ENCODE measurements at regions not wholly inside any gene's neighbourhood (a gene's known extent, or its start where the extent isn't known, plus 50 kb on each side); places are given as distances from the start of the nearest gene placed in this dataset.

- TF ChIP-seq FOXP2 (optimal IDR thresholded peaks at IDR 0.05; ENCODE audit: borderline replicate concordance, extremely low read depth, extremely low read length, insufficient read depth) = no peak
- TF ChIP-seq REST (IDR thresholded peaks at IDR 0.05; ENCODE audit: insufficient read depth in 1 of 2, low read depth in 2 of 2, low read length in 2 of 2) = no peak
- no peak for TF ChIP-seq TAF1 (IDR thresholded peaks at IDR 0.05; ENCODE audit: borderline replicate concordance, insufficient read depth, low read length)
- no peak for TF ChIP-seq POLR2AphosphoS5 (IDR thresholded peaks at IDR 0.05; ENCODE audit: low read depth, low read length)
- no peak for TF ChIP-seq SIN3A (IDR thresholded peaks at IDR 0.05; ENCODE audit: borderline replicate concordance, insufficient read depth, low read length)
Observed at GRCh38 chr18:55658598-55658997, 70.6 kb upstream of the TCF4 start.

DNA sequence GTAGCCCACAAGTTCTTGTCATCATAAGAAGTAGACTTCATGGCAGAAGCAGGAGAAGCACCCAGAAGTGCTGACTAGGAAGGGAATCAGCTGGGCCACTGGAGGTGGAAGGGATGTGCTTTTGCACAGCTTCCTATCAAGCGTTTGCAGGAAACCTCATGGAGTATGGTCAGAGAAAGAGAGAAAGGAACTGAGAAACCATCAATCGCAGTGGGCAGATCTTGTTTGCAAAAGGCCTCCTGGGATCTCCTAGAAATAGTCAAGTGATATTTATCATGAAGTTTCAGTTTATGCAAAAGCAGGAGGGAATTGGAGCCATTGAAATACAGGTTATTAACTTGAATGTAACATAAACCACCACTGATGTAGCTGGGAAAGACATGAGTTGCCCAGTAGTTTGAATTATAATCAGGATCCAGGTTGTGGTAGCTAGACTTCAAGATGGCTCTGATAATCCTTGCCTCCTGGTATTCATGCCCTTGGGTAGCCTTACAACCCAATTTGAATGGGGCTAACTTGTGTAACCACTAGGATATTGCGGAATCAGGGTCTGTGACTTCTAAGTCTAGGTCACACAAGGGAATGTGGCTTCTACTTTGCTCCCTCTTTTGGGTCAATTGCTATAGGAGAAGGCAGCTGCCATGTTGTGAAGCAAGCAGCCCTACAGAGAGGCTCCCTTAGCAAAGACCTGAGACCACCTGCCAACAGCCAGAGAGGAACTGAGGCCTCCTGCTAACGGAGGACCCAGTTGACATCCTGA lies 69.8 kb upstream of the TCF4 start:
- TF ChIP-seq TAF1 (IDR thresholded peaks at IDR 0.05; ENCODE audit: borderline replicate concordance, insufficient read depth, low read length) = no peak
- TF ChIP-seq REST (IDR thresholded peaks at IDR 0.05; ENCODE audit: insufficient read depth in 1 of 2, low read depth in 2 of 2, low read length in 2 of 2) = no peak
- TF ChIP-seq SIN3A (IDR thresholded peaks at IDR 0.05; ENCODE audit: borderline replicate concordance, insufficient read depth, low read length) = no peak

DNA sequence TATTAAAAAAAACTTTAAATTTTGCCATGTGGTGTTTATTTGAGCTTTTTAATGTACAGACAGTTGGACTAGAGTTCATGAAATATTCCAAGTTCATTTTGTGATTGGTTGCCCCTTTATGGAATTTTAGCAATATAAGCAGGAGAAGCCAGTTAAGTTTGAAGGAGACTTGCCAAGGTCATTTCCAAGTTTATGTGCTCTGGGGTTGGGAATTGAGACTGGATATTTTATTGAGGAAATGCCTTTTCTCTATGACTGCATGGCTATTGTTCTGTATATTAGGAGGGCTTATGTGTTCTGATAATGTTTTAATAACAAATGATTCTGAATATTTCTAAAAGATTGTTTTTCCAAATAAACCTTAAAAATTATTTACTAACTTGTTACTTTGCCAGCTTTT lies 67.0 kb upstream of the TCF4 start:
- no peak for TF ChIP-seq FOXP2 (optimal IDR thresholded peaks at IDR 0.05; ENCODE audit: borderline replicate concordance, extremely low read depth, extremely low read length, insufficient read depth)
- no peak for TF ChIP-seq TAF1 (IDR thresholded peaks at IDR 0.05; ENCODE audit: borderline replicate concordance, insufficient read depth, low read length)
- TF ChIP-seq POLR2AphosphoS5 (IDR thresholded peaks at IDR 0.05; ENCODE audit: low read depth, low read length) = no peak
- TF ChIP-seq REST (IDR thresholded peaks at IDR 0.05; ENCODE audit: insufficient read depth in 1 of 2, low read depth in 2 of 2, low read length in 2 of 2) = no peak
- TF ChIP-seq SIN3A (IDR thresholded peaks at IDR 0.05; ENCODE audit: borderline replicate concordance, insufficient read depth, low read length) = no peak

DNA sequence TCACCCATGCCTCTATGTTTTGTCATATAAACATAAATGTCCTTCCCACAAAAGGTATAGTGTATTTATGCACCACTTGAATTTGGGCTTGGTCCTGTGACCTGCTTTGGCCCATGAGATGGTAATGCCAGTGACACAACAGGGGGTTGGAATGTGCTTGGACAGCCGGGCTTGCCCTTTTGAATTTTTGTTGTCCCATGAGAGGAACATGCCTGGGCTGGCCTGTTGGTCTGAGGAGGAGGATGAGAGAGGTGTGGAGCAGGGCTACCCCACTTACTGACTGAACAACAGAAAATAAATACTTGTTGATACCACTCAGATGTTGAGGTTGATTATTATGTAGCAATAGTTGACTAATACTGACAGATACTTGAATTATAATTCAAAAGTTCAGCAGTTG lies 63.2 kb upstream of the TCF4 start:
- TF ChIP-seq FOXP2 (optimal IDR thresholded peaks at IDR 0.05; ENCODE audit: borderline replicate concordance, extremely low read depth, extremely low read length, insufficient read depth) = no peak
- TF ChIP-seq REST (IDR thresholded peaks at IDR 0.05; ENCODE audit: insufficient read depth in 1 of 2, low read depth in 2 of 2, low read length in 2 of 2) = no peak
- TF ChIP-seq TAF1 (IDR thresholded peaks at IDR 0.05; ENCODE audit: borderline replicate concordance, insufficient read depth, low read length) = no peak
- no peak for TF ChIP-seq SIN3A (IDR thresholded peaks at IDR 0.05; ENCODE audit: borderline replicate concordance, insufficient read depth, low read length)
- no peak for TF ChIP-seq POLR2AphosphoS5 (IDR thresholded peaks at IDR 0.05; ENCODE audit: low read depth, low read length)

All from PFSK-1 (cell line).